ENCODE measurements at regions not wholly inside any gene's neighbourhood (a gene's known extent, or its start where the extent isn't known, plus 50 kb on each side); places are given as distances from the start of the nearest gene placed in this dataset.
"Not testable (repeated sequence)": the region's sequence is repeated elsewhere in the genome, so short reads cannot be mapped to it uniquely, and the experiment has no call there.

- Histone ChIP-seq H3K36me3 (ENCODE audit: control insufficient read depth in 4 of 4, insufficient read depth in 4 of 4, low read length in 4 of 4) (peaks cover 0 to 3% (median 1%) of the 10 kb centered on the region in 4 donors), H3K9ac (ENCODE audit: insufficient read depth in 1 of 2, low read length in 2 of 2) (no peak overlapping the region), H3K27ac (ENCODE audit: low read depth in 1 of 2, low read length in 1 of 2) (no peak overlapping the region), H3K4me1 (ENCODE audit: control insufficient read depth in 5 of 5, insufficient read depth in 5 of 5, low read length in 5 of 5) (peaks cover 0 to 23% (median 7%) of the 10 kb centered on the region in 5 donors), H3K4me3 (no peak overlapping the region), H3K27me3 (ENCODE audit: control insufficient read depth in 3 of 3, insufficient read depth in 3 of 3, low read length in 2 of 3) (no peaks in the 10 kb centered on the region), H3K9me3 (ENCODE audit: control insufficient read depth in 4 of 4, insufficient read depth in 3 of 4, low read length in 3 of 4) (no peaks in the 10 kb centered on the region)
- WGBS, 2 donors, result 85% methylated on average over 2 of the region's 2 CpGs
- ATAC-seq (ENCODE audit: insufficient read depth, low FRiP score) (no peak), DNase-seq (peak in 1 of 3 donors; percentile 20)
- TF ChIP-seq CTCF (IDR thresholded peaks at IDR 0.05; ENCODE audit: control extremely low read depth, extremely low read depth), result no peak
Measured at GRCh38 chr6:27143474-27144026, 104.0 kb upstream of the PRSS16 start.

GRCh38 chr6:27144740-27145079, 102.8 kb upstream of the PRSS16 start:
- Histone ChIP-seq H3K4me3 (no peak overlapping the region), H3K27ac (ENCODE audit: low read depth in 1 of 2, low read length in 1 of 2) (peak overlapping the region in 1 of 2 donors; percentile 33), H3K36me3 (ENCODE audit: control insufficient read depth in 4 of 4, insufficient read depth in 4 of 4, low read length in 4 of 4) (peaks cover 0 to 3% (median 1%) of the 10 kb centered on the region in 4 donors), H3K27me3 (ENCODE audit: control insufficient read depth in 3 of 3, insufficient read depth in 3 of 3, low read length in 2 of 3) (no peaks in the 10 kb centered on the region), H3K9ac (ENCODE audit: insufficient read depth in 1 of 2, low read length in 2 of 2) (peak overlapping the region in 1 of 2 donors; percentile 98), H3K4me1 (ENCODE audit: control insufficient read depth in 5 of 5, insufficient read depth in 5 of 5, low read length in 5 of 5) (peaks cover 0 to 19% (median 7%) of the 10 kb centered on the region in 5 donors), H3K9me3 (ENCODE audit: control insufficient read depth in 4 of 4, insufficient read depth in 3 of 4, low read length in 3 of 4) (no peaks in the 10 kb centered on the region)
- ATAC-seq (ENCODE audit: insufficient read depth, low FRiP score) (no peak), DNase-seq (no peak)
- TF ChIP-seq CTCF (IDR thresholded peaks at IDR 0.05; ENCODE audit: control extremely low read depth, extremely low read depth), result no peak
- WGBS, 2 donors, result 32 to 45% methylated on average over 6 of the region's 6 CpGs

GRCh38 chr6:27145731-27146455, 101.6 kb upstream of the PRSS16 start:
- H3K4me3 ChIP-seq, result peak overlapping the region; percentile 64
- no peak for TF ChIP-seq CTCF (IDR thresholded peaks at IDR 0.05; ENCODE audit: control extremely low read depth, extremely low read depth)
- WGBS, 2 donors, result 1% methylated on average over 25 of the region's 25 CpGs
- DNase-seq (peak; percentile 91 to 98 (median 97)), ATAC-seq (ENCODE audit: insufficient read depth, low FRiP score) (peak; percentile 48)
- peaks cover 0 to 3% (median 1%) of the 10 kb centered on the region in 4 donors for H3K36me3 ChIP-seq (ENCODE audit: control insufficient read depth in 4 of 4, insufficient read depth in 4 of 4, low read length in 4 of 4)
- H3K9me3 ChIP-seq (ENCODE audit: control insufficient read depth in 4 of 4, insufficient read depth in 3 of 4, low read length in 3 of 4), result no peaks in the 10 kb centered on the region
- peaks cover 0 to 18% (median 7%) of the 10 kb centered on the region in 5 donors for H3K4me1 ChIP-seq (ENCODE audit: control insufficient read depth in 5 of 5, insufficient read depth in 5 of 5, low read length in 5 of 5)
- H3K27me3 ChIP-seq (ENCODE audit: control insufficient read depth in 3 of 3, insufficient read depth in 3 of 3, low read length in 2 of 3), result no peaks in the 10 kb centered on the region
- H3K9ac ChIP-seq (ENCODE audit: insufficient read depth in 1 of 2, low read length in 2 of 2), result peak overlapping the region; percentile 78 to 98
- H3K27ac ChIP-seq (ENCODE audit: low read depth in 1 of 2, low read length in 1 of 2), result peak overlapping the region; percentile 69 to 93

GRCh38 chr6:27146456-27146705, 101.1 kb upstream of the PRSS16 start:
- WGBS, 2 donors, result 8 to 12% methylated on average over 22 to 23 of the region's 23 CpGs
- H3K4me3 ChIP-seq, result peak overlapping the region; percentile 64
- DNase-seq; H3K27me3 ChIP-seq (ENCODE audit: control insufficient read depth in 3 of 3, insufficient read depth in 3 of 3, low read length in 2 of 3); H3K9me3 ChIP-seq (ENCODE audit: control insufficient read depth in 4 of 4, insufficient read depth in 3 of 4, low read length in 3 of 4); ATAC-seq (ENCODE audit: insufficient read depth, low FRiP score); H3K36me3 ChIP-seq (ENCODE audit: control insufficient read depth in 4 of 4, insufficient read depth in 4 of 4, low read length in 4 of 4): not testable (repeated sequence)
- H3K4me1 ChIP-seq (ENCODE audit: control insufficient read depth in 5 of 5, insufficient read depth in 5 of 5, low read length in 5 of 5), result peaks cover 0 to 13% (median 7%) of the 10 kb centered on the region in 5 donors
- peak overlapping the region; percentile 69 to 93 for H3K27ac ChIP-seq (ENCODE audit: low read depth in 1 of 2, low read length in 1 of 2)
- H3K9ac ChIP-seq (ENCODE audit: insufficient read depth in 1 of 2, low read length in 2 of 2), result peak overlapping the region; percentile 78 to 98

Measured in lung (tissue), 11 donors.